ENCODE measurements at regions not wholly inside any gene's neighbourhood (a gene's known extent, or its start where the extent isn't known, plus 50 kb on each side); places are given as distances from the start of the nearest gene placed in this dataset.

DNA sequence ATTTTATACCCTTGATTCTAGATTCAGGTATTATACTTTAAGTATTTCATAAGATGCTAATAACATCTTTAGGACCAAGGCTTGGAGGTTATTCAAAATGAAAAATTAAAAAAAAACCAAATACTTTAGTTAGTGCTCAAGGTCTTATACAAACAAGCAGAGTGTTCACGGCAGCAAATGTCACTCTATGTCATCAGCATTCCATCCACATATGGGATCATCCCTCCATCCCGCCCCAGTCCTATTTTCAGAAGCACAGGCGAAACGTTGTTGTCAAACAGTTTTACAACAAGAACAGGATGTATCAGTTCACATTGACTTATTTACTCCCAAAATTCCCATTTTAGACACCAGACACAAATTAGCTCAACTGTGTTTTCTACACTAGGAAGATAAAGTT lies 83.7 kb downstream of the DSEL start:
- Histone ChIP-seq H3K27ac (no peak overlapping the region), H3K9ac (no peak overlapping the region), H3K9me3 (ENCODE audit: control insufficient read depth, low read length) (no peaks in the 10 kb centered on the region), H3K4me1 (no peaks in the 10 kb centered on the region), H3K27me3 (ENCODE audit: control insufficient read depth, insufficient read depth, low read length) (no peaks in the 10 kb centered on the region), H3K79me2 (no peaks in the 10 kb centered on the region), H3K4me2 (ENCODE audit: low read length) (no peak overlapping the region), H3K36me3 (ENCODE audit: control insufficient read depth, insufficient read depth, low read length) (no peaks in the 10 kb centered on the region), H3K4me3 (ENCODE audit: low read depth, low read length) (no peak overlapping the region), H2AFZ (no peak overlapping the region)
- TF ChIP-seq, protein P1, sequence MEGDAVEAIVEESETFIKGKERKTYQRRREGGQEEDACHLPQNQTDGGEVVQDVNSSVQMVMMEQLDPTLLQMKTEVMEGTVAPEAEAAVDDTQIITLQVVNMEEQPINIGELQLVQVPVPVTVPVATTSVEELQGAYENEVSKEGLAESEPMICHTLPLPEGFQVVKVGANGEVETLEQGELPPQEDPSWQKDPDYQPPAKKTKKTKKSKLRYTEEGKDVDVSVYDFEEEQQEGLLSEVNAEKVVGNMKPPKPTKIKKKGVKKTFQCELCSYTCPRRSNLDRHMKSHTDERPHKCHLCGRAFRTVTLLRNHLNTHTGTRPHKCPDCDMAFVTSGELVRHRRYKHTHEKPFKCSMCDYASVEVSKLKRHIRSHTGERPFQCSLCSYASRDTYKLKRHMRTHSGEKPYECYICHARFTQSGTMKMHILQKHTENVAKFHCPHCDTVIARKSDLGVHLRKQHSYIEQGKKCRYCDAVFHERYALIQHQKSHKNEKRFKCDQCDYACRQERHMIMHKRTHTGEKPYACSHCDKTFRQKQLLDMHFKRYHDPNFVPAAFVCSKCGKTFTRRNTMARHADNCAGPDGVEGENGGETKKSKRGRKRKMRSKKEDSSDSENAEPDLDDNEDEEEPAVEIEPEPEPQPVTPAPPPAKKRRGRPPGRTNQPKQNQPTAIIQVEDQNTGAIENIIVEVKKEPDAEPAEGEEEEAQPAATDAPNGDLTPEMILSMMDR (IDR thresholded peaks at IDR 0.05) = no peak

DNA sequence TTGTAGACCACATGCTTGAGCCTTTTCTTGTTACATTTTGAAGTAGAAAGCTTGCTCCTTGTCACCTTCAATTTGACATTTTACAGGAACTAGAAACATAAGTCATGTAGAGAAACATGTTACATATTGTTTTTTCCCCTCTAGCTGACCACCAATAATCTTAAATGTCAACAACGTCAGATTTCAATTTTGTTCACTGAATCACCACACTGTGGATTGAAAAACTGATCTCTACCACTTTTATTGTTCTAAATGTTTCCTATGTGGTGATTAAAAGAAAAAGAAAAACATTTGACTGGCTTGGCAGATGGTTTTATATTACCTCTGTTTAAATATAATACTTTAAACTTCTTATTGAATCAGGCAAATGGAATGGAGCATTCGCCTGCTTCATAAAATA lies 87.7 kb downstream of the DSEL start:
- H3K27me3 ChIP-seq (ENCODE audit: control insufficient read depth, insufficient read depth, low read length) = no peaks in the 10 kb centered on the region
- TF ChIP-seq, protein P1 (IDR thresholded peaks at IDR 0.05) = no peak

DNA sequence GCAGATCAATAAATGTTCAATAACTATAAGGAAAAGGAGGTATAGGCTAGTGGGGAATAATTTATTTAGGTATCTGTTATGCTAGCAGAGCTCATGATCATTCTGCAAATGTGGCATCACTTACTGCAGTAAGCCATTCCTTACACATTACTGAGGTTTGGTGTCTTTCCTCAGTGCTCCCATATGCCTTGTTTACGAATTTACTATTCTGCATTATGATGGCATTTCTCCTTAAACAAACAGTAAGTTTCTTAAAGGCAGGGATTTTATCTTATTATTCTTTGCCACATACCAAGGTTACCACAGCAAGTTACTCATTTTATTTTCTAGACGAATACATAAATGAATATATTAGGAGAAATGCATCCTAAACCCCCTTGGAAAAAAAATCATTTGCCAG lies 88.4 kb downstream of the DSEL start:
- H3K4me3 ChIP-seq (ENCODE audit: low read depth, low read length) = no peak overlapping the region
- H3K27ac ChIP-seq = no peak overlapping the region
- TF ChIP-seq, protein P1 (IDR thresholded peaks at IDR 0.05) = no peak
- H2AFZ ChIP-seq = no peak overlapping the region
- no peak overlapping the region for H3K4me2 ChIP-seq (ENCODE audit: low read length)
- H3K4me1 ChIP-seq = no peaks in the 10 kb centered on the region
- H3K36me3 ChIP-seq (ENCODE audit: control insufficient read depth, insufficient read depth, low read length) = no peaks in the 10 kb centered on the region
- H3K27me3 ChIP-seq (ENCODE audit: control insufficient read depth, insufficient read depth, low read length) = no peaks in the 10 kb centered on the region
- H3K79me2 ChIP-seq = no peaks in the 10 kb centered on the region
- H3K9me3 ChIP-seq (ENCODE audit: control insufficient read depth, low read length) = no peaks in the 10 kb centered on the region
- no peak overlapping the region for H3K9ac ChIP-seq

More for the DNA sequence above, 87.7 kb downstream of the DSEL start:
- no peaks in the 10 kb centered on the region for H3K79me2 ChIP-seq
- H2AFZ ChIP-seq = no peak overlapping the region
- no peak overlapping the region for H3K4me3 ChIP-seq (ENCODE audit: low read depth, low read length)
- H3K27ac ChIP-seq = no peak overlapping the region
- H3K9me3 ChIP-seq (ENCODE audit: control insufficient read depth, low read length) = no peaks in the 10 kb centered on the region
- no peak overlapping the region for H3K4me2 ChIP-seq (ENCODE audit: low read length)
- no peaks in the 10 kb centered on the region for H3K36me3 ChIP-seq (ENCODE audit: control insufficient read depth, insufficient read depth, low read length)
- no peak overlapping the region for H3K9ac ChIP-seq
- H3K4me1 ChIP-seq = no peaks in the 10 kb centered on the region

DNA sequence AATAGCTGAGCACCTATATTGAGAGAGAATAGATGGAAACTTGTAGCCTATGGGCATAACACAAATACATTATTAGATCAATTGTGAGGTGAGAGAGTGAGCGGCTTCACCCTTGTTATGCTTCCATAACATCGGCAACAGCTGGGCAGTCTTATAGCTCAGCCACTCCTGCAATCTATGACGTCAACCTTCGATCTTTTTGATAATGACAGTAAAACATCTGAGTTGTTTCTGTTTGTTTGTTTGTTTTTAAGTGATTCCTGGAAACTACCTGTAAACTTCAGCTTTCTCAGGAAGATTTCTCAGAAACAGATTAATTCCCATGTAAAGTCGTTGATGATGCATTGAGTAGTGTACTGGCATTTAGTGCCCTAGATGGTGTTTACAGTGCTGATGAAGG lies 90.0 kb downstream of the DSEL start:
- Histone ChIP-seq H2AFZ (no peak overlapping the region), H3K4me2 (ENCODE audit: low read length) (no peak overlapping the region)
- TF ChIP-seq, protein P1 (IDR thresholded peaks at IDR 0.05) = no peak

DNA sequence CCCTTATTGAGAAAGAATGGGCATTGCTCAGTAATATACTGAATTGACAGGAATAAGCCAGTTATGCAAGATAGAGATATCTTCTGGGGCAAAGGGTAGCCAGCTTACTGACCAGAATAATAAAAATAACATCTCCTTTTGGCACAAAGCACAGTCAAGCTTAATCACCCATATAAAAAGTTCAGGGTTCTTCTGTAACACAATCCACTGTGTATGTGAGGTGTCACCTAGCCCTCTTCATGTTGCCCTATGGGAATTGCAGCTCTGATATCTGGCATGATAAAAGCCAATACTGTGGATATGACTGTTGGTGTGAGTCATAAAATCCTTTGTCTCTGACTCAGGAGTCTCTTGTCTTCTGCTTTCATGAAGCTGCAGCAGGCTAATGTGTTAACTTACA lies 90.8 kb downstream of the DSEL start:
- Histone ChIP-seq H2AFZ (no peak overlapping the region), H3K4me1 (no peaks in the 10 kb centered on the region), H3K9me3 (ENCODE audit: control insufficient read depth, low read length) (no peaks in the 10 kb centered on the region), H3K27ac (no peak overlapping the region), H3K36me3 (ENCODE audit: control insufficient read depth, insufficient read depth, low read length) (no peaks in the 10 kb centered on the region), H3K4me2 (ENCODE audit: low read length) (no peak overlapping the region), H3K27me3 (ENCODE audit: control insufficient read depth, insufficient read depth, low read length) (no peaks in the 10 kb centered on the region), H3K9ac (no peak overlapping the region), H3K4me3 (ENCODE audit: low read depth, low read length) (no peak overlapping the region), H3K79me2 (no peaks in the 10 kb centered on the region)
- TF ChIP-seq, protein P1 (IDR thresholded peaks at IDR 0.05) = no peak

More for the DNA sequence above, 90.0 kb downstream of the DSEL start:
- no peaks in the 10 kb centered on the region for H3K36me3 ChIP-seq (ENCODE audit: control insufficient read depth, insufficient read depth, low read length)
- no peak overlapping the region for H3K4me3 ChIP-seq (ENCODE audit: low read depth, low read length)
- no peaks in the 10 kb centered on the region for H3K9me3 ChIP-seq (ENCODE audit: control insufficient read depth, low read length)
- no peaks in the 10 kb centered on the region for H3K79me2 ChIP-seq
- no peaks in the 10 kb centered on the region for H3K27me3 ChIP-seq (ENCODE audit: control insufficient read depth, insufficient read depth, low read length)
- H3K4me1 ChIP-seq = no peaks in the 10 kb centered on the region
- no peak overlapping the region for H3K9ac ChIP-seq
- no peak overlapping the region for H3K27ac ChIP-seq
